Panc1 (cell line): ENCODE measurements at regions not wholly inside any gene's neighbourhood (a gene's known extent, or its start where the extent isn't known, plus 50 kb on each side); places are given as distances from the start of the nearest gene placed in this dataset.

Experiments used
- ATAC-seq: fragments of 200-7000 bp; cut with Tn5 transposase; 2 replicates; pipeline ENCODE4 v1.9.1; 2020; ENCODE audit warnings: mild to moderate bottlenecking, moderate library complexity
- BruUV-seq: library from RNA; stranded (reverse); fragments of 400-500 nt; replicated peaks from 2 replicates; lab custom pipeline; 2021; lab: Mats Ljungman, UMichigan
- CTCF ChIA-PET: fragments of 300-600 bp; sonication (Branson Sonifier 250); formaldehyde crosslinking; loops from one replicate; lab custom pipeline; 2022; ENCODE audit warnings: antibody characterized with exemption; lab: Charles Lee
- POLR2A ChIA-PET: fragments of 300-600 bp; sonication (Branson Sonifier 250); formaldehyde crosslinking; loops from one replicate; lab custom pipeline; 2022; ENCODE audit warnings: antibody characterized with exemption; lab: Charles Lee
- DNase-seq: peaks from one replicate; pipeline ENCODE4 v3.0.0-alpha.2; 2010; ENCODE audit warnings: low read depth, low spot score
- H3K27ac ChIP-seq: 2 replicates; pipeline ENCODE4 v1.5.1; 2011; ENCODE audit warnings: mild to moderate bottlenecking, low read length, inconsistent platforms
- H3K27me3 ChIP-seq: fragments of 200-500 bp; sonication (Bioruptor generic); 2 replicates; pipeline ENCODE4 v1.6.0; 2014; ENCODE audit warnings: low read length, inconsistent platforms; ENCODE audit not compliant: control insufficient read depth, insufficient read depth
- H3K36me3 ChIP-seq: fragments of 200-500 bp; sonication (Bioruptor generic); 2 replicates; pipeline ENCODE4 v1.5.1; 2014; ENCODE audit warnings: inconsistent platforms, mild to moderate bottlenecking, low read length, moderate library complexity; ENCODE audit not compliant: control insufficient read depth, insufficient read depth
- H3K4me1 ChIP-seq: 2 replicates; pipeline ENCODE4 v1.5.1; 2011; ENCODE audit warnings: inconsistent platforms, mild to moderate bottlenecking, low read length, moderate library complexity; ENCODE audit not compliant: control insufficient read depth, insufficient read depth
- H3K4me3 ChIP-seq, 2 experiments: 2 replicates each; pipeline ENCODE4 v1.5.1; 2011 to 2012; ENCODE audit warnings: low read depth in 2 of 2, low read length in 2 of 2, mild to moderate bottlenecking in 2 of 2, inconsistent platforms in 1 of 2, moderate library complexity in 1 of 2
- H3K9me3 ChIP-seq: fragments of 200-500 bp; sonication (Bioruptor generic); 2 replicates; pipeline ENCODE4 v1.5.1; 2014; ENCODE audit warnings: low read depth, mild to moderate bottlenecking, inconsistent platforms, low read length, moderate library complexity; ENCODE audit not compliant: control insufficient read depth, insufficient read depth
- POLR2AphosphoS5 ChIP-seq: IDR thresholded peaks from 2 replicates; pipeline ENCODE4 v1.6.1; 2012; ENCODE audit warnings: mild to moderate bottlenecking, low read depth, low read length, moderate library complexity
- SIN3A ChIP-seq: IDR thresholded peaks from 2 replicates; pipeline ENCODE4 v1.6.1; 2012; ENCODE audit warnings: low read depth, mild to moderate bottlenecking, low read length, moderate library complexity, borderline replicate concordance; ENCODE audit not compliant: insufficient read depth
- TCF7L2 ChIP-seq: IDR thresholded peaks from 2 replicates; pipeline ENCODE4 v1.6.1; 2011; ENCODE audit warnings: mild to moderate bottlenecking, low read depth, low read length, inconsistent platforms
- in situ Hi-C: cut with HindIII; loops from 2 replicates; pipeline ENCODE4 v1.10.0; 2016; ENCODE audit warnings: low sequenced_read_pairs, low pct_unique_long_range_greater_than_20kb
- intact Hi-C: fragments of 100-400 bp; cut with micrococcal nuclease; formaldehyde crosslinking; loops from one replicate; pipeline ENCODE4 v1.10.0; 2022; ENCODE audit not compliant: unreplicated experiment
- TF ChIP-seq, protein P1 (sequence below): fragments of 450-650 bp; IDR thresholded peaks from 2 replicates; pipeline ENCODE4 v1.5.1; 2017; ENCODE audit warnings: mild to moderate bottlenecking
- TF ChIP-seq, protein P2 (sequence below), 2 experiments: IDR thresholded peaks; 2 replicates each; pipeline ENCODE4 v1.6.1; 2011 to 2012; ENCODE audit warnings: low read depth in 2 of 2, control low read depth in 1 of 2, low read length in 1 of 2, mild to moderate bottlenecking in 1 of 2, moderate library complexity in 1 of 2; ENCODE audit not compliant: insufficient read depth in 1 of 2

DNA sequence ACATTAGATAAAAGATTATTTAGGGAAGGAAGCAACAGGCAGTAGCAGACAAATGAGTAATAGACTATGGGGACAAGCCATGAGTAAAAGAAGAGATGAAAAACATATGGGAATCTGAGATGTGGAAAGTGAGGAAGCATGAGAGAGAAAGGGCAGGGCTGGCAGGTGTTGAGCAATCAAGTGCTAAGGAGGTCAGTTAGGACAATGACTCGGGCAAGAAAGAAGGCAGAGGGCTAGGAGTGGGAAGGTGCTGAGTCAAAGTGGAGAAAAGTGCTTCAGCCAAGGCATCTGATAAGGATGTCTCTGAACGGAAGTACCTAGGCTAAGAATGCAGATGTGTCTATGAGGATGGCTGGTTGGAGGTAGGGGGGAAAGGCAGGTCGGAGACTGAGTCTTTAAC lies 291.9 kb upstream of the HTR2A start:
- ATAC-seq: no peak
- intact Hi-C loops: no loop called here
- BruUV-seq: no TSS peak
- in situ Hi-C loops: no loop called here
- TF ChIP-seq TCF7L2 (no peak), POLR2AphosphoS5 (no peak), SIN3A (no peak)
- TF ChIP-seq, protein P1, sequence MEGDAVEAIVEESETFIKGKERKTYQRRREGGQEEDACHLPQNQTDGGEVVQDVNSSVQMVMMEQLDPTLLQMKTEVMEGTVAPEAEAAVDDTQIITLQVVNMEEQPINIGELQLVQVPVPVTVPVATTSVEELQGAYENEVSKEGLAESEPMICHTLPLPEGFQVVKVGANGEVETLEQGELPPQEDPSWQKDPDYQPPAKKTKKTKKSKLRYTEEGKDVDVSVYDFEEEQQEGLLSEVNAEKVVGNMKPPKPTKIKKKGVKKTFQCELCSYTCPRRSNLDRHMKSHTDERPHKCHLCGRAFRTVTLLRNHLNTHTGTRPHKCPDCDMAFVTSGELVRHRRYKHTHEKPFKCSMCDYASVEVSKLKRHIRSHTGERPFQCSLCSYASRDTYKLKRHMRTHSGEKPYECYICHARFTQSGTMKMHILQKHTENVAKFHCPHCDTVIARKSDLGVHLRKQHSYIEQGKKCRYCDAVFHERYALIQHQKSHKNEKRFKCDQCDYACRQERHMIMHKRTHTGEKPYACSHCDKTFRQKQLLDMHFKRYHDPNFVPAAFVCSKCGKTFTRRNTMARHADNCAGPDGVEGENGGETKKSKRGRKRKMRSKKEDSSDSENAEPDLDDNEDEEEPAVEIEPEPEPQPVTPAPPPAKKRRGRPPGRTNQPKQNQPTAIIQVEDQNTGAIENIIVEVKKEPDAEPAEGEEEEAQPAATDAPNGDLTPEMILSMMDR: no peak
- TF ChIP-seq, protein P2, sequence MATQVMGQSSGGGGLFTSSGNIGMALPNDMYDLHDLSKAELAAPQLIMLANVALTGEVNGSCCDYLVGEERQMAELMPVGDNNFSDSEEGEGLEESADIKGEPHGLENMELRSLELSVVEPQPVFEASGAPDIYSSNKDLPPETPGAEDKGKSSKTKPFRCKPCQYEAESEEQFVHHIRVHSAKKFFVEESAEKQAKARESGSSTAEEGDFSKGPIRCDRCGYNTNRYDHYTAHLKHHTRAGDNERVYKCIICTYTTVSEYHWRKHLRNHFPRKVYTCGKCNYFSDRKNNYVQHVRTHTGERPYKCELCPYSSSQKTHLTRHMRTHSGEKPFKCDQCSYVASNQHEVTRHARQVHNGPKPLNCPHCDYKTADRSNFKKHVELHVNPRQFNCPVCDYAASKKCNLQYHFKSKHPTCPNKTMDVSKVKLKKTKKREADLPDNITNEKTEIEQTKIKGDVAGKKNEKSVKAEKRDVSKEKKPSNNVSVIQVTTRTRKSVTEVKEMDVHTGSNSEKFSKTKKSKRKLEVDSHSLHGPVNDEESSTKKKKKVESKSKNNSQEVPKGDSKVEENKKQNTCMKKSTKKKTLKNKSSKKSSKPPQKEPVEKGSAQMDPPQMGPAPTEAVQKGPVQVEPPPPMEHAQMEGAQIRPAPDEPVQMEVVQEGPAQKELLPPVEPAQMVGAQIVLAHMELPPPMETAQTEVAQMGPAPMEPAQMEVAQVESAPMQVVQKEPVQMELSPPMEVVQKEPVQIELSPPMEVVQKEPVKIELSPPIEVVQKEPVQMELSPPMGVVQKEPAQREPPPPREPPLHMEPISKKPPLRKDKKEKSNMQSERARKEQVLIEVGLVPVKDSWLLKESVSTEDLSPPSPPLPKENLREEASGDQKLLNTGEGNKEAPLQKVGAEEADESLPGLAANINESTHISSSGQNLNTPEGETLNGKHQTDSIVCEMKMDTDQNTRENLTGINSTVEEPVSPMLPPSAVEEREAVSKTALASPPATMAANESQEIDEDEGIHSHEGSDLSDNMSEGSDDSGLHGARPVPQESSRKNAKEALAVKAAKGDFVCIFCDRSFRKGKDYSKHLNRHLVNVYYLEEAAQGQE (IDR thresholded peaks at IDR 0.05; ENCODE audit: insufficient read depth in 1 of 2, low read depth in 2 of 2, low read length in 1 of 2): no peak
- H3K27ac ChIP-seq: no peak overlapping the region
- H3K9me3 ChIP-seq: no peaks in the 10 kb centered on the region
- no peak for DNase-seq
- H3K4me1 ChIP-seq: no peaks in the 10 kb centered on the region
- no peaks in the 10 kb centered on the region for H3K27me3 ChIP-seq
- H3K4me3 ChIP-seq: no peak overlapping the region
- ChIA-PET POLR2A (no interaction called here), CTCF (no interaction called here)
- no peaks in the 10 kb centered on the region for H3K36me3 ChIP-seq

DNA sequence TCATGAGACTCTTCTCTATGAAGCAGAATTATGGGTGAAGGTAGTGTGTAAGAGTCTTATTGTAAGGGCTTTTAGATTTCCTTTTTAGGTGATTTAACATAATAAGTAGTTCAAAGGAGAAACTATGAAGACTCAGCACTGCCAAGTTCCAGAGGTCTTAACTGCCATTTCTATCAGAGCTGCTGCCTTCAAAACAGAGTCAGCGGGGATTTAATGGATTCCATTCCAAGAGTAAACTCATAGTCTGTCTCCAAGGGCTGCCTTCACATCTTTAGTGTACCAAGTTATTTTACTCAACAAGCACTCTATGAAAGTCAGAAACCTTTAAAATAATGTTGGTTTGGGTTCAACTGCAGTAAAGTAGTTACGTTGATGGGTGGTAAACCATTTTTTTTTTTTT lies 289.6 kb upstream of the HTR2A start:
- no peaks in the 10 kb centered on the region for H3K27me3 ChIP-seq
- ATAC-seq (no peak), DNase-seq (no peak)
- no peaks in the 10 kb centered on the region for H3K4me1 ChIP-seq
- POLR2A ChIA-PET: no interaction called here
- TF ChIP-seq SIN3A (no peak), POLR2AphosphoS5 (no peak), TCF7L2 (no peak)
- H3K27ac ChIP-seq: no peak overlapping the region
- no peak overlapping the region for H3K4me3 ChIP-seq
- CTCF ChIA-PET: no interaction called here
- in situ Hi-C loops (no loop called here), intact Hi-C loops (no loop called here)
- BruUV-seq: no TSS peak
- H3K9me3 ChIP-seq: no peaks in the 10 kb centered on the region
- no peaks in the 10 kb centered on the region for H3K36me3 ChIP-seq

- ATAC-seq: no peak
- H3K4me1 ChIP-seq: no peaks in the 10 kb centered on the region
- H3K9me3 ChIP-seq: no peaks in the 10 kb centered on the region
- no peaks in the 10 kb centered on the region for H3K27me3 ChIP-seq
- H3K36me3 ChIP-seq: no peaks in the 10 kb centered on the region
- no TSS peak for BruUV-seq
- intact Hi-C loops: no loop called here
- no peak for TF ChIP-seq POLR2AphosphoS5
- no peak for TF ChIP-seq SIN3A
- TF ChIP-seq, protein P1: no peak
- no peak for TF ChIP-seq TCF7L2
- TF ChIP-seq, protein P2 (IDR thresholded peaks at IDR 0.05; ENCODE audit: insufficient read depth in 1 of 2, low read depth in 2 of 2, low read length in 1 of 2): no peak
- ChIA-PET POLR2A (no interaction called here), CTCF (no interaction called here)
- no peak for DNase-seq
- H3K27ac ChIP-seq: no peak overlapping the region
- in situ Hi-C loops: no loop called here
- no peak overlapping the region for H3K4me3 ChIP-seq
Observed at GRCh38 chr13:47184321-47184720, 287.5 kb upstream of the HTR2A start.
